Loucy (cell line): ENCODE measurements at regions not wholly inside any gene's neighbourhood (a gene's known extent, or its start where the extent isn't known, plus 50 kb on each side); places are given as distances from the start of the nearest gene placed in this dataset.
"Not testable (repeated sequence)": the region's sequence is repeated elsewhere in the genome, so short reads cannot be mapped to it uniquely, and the experiment has no call there.

Experiments
- H2AFZ ChIP-seq: fragments of 200-600 bp; sonication (generic); 2 replicates; pipeline ENCODE4 v1.6.0; 2016; ENCODE audit warnings: antibody characterized with exemption, mild to moderate bottlenecking, low read length, moderate library complexity
- H3F3A ChIP-seq: fragments of 200-600 bp; 2 replicates; pipeline ENCODE4 v1.6.0; 2016; ENCODE audit warnings: antibody characterized with exemption, low read depth, mild to moderate bottlenecking
- H3K27me3 ChIP-seq: fragments of 200-600 bp; sonication (generic); 2 replicates; pipeline ENCODE4 v1.6.1; 2014; ENCODE audit warnings: low read length, mild to moderate bottlenecking; ENCODE audit not compliant: insufficient read depth, poor library complexity, severe bottlenecking
- H3K36me3 ChIP-seq: fragments of 200-600 bp; sonication (generic); 2 replicates; pipeline ENCODE4 v1.6.1; 2016; ENCODE audit warnings: low read length; ENCODE audit not compliant: insufficient read depth
- H3K4me1 ChIP-seq: fragments of 200-600 bp; sonication (generic); 2 replicates; pipeline ENCODE4 v1.5.1; 2014; ENCODE audit warnings: low read length, mild to moderate bottlenecking; ENCODE audit not compliant: insufficient read depth, poor library complexity, severe bottlenecking
- H3K4me2 ChIP-seq: fragments of 200-600 bp; sonication (generic); 2 replicates; pipeline ENCODE4 v1.6.0; 2014; ENCODE audit warnings: antibody characterized with exemption, low read length, low read depth, mild to moderate bottlenecking; ENCODE audit not compliant: poor library complexity, severe bottlenecking
- H3K4me3 ChIP-seq: fragments of 200-600 bp; sonication (generic); 2 replicates; pipeline ENCODE4 v1.5.1; 2014; ENCODE audit warnings: low read length, mild to moderate bottlenecking, mixed read lengths; ENCODE audit not compliant: poor library complexity, severe bottlenecking
- H3K79me2 ChIP-seq: fragments of 200-600 bp; sonication (generic); 2 replicates; pipeline ENCODE4 v1.6.1; 2014; ENCODE audit warnings: low read length; ENCODE audit not compliant: insufficient read depth
- H3K9ac ChIP-seq: fragments of 200-600 bp; sonication (generic); 2 replicates; pipeline ENCODE4 v1.6.0; 2014; ENCODE audit warnings: mild to moderate bottlenecking, low read depth, low read length, moderate library complexity; ENCODE audit not compliant: poor library complexity, severe bottlenecking
- H3K9me2 ChIP-seq: fragments of 200-600 bp; sonication (generic); replicated peaks from 2 replicates; pipeline ENCODE4 v1.6.1; 2016; ENCODE audit warnings: low read depth, low read length, mixed read lengths
- H3K9me3 ChIP-seq: fragments of 200-600 bp; sonication (generic); 2 replicates; pipeline ENCODE4 v1.6.1; 2014; ENCODE audit warnings: mild to moderate bottlenecking, antibody characterized with exemption, low read length, low read depth; ENCODE audit not compliant: insufficient read depth
- H4K20me1 ChIP-seq: fragments of 200-600 bp; sonication (generic); 2 replicates; pipeline ENCODE4 v1.6.0; 2014; ENCODE audit warnings: antibody characterized with exemption, low read length, mild to moderate bottlenecking; ENCODE audit not compliant: insufficient read depth, poor library complexity, severe bottlenecking
- EZH2phosphoT487 ChIP-seq: fragments of 200-600 bp; IDR thresholded peaks from 2 replicates; pipeline ENCODE4 v1.6.1; 2018; ENCODE audit warnings: antibody characterized with exemption, mild to moderate bottlenecking, moderate library complexity, borderline replicate concordance
- TF ChIP-seq, protein P1 (sequence below): fragments of 200-600 bp; sonication (generic); conservative IDR thresholded peaks from 2 replicates; pipeline ENCODE4 v1.5.1; 2014; ENCODE audit warnings: mild to moderate bottlenecking, antibody characterized with exemption, low read length

DNA sequence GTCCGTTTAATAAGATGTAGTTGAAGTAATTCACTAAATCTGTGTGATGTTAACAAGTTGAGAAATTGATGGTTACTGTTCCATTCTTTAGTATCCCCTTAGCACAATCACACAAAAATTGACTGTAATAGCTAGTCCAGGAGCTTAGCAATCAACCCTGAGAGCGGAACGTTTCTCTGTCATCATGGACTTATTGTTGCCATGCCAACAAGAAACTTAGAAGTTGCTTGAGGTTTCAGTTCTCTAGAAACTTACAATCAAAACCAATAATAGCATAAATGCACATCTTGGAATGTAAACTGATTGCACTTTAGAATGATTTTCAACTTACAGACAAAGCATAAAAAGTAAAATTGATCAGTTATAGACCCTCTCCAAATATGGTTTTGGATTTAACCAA, 125.4 kb upstream of the ANKH start:
- Histone ChIP-seq H3K36me3 (no peaks in the 10 kb centered on the region), H3K27me3 (no peaks in the 10 kb centered on the region), H3K4me3 (no peak overlapping the region), H3K79me2 (no peaks in the 10 kb centered on the region), H3K9me2 (no peaks in the 10 kb centered on the region), H3K9ac (no peak overlapping the region), H3K9me3 (no peaks in the 10 kb centered on the region), H4K20me1 (no peaks in the 10 kb centered on the region), H3K4me1 (peaks cover 18% of the 10 kb centered on the region), H3F3A (no peaks in the 10 kb centered on the region), H3K4me2 (no peak overlapping the region), H2AFZ (no peak overlapping the region)
- TF ChIP-seq, protein P1, sequence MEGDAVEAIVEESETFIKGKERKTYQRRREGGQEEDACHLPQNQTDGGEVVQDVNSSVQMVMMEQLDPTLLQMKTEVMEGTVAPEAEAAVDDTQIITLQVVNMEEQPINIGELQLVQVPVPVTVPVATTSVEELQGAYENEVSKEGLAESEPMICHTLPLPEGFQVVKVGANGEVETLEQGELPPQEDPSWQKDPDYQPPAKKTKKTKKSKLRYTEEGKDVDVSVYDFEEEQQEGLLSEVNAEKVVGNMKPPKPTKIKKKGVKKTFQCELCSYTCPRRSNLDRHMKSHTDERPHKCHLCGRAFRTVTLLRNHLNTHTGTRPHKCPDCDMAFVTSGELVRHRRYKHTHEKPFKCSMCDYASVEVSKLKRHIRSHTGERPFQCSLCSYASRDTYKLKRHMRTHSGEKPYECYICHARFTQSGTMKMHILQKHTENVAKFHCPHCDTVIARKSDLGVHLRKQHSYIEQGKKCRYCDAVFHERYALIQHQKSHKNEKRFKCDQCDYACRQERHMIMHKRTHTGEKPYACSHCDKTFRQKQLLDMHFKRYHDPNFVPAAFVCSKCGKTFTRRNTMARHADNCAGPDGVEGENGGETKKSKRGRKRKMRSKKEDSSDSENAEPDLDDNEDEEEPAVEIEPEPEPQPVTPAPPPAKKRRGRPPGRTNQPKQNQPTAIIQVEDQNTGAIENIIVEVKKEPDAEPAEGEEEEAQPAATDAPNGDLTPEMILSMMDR = no peak

DNA sequence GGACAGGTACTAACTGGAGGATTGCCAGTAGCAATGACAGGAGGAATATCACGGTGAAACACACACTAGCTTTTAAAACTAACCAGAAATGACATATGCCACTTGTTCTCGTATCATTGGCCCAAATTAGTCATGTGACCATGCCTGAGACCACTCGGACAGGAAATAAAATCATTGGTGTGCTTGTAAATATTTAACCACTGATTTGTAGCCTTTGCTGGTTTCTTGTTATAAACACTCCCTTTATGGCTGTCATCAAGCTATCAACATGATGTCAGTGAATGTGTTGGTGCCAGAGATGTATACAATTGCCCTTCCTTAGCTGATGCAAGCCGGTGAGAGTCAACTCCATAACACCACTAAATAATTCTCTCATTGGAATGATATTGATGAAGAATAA, 123.7 kb upstream of the ANKH start:
- Histone ChIP-seq H3K4me1 (peaks cover 12% of the 10 kb centered on the region), H3K4me3 (no peak overlapping the region), H3K79me2 (no peaks in the 10 kb centered on the region), H3K9me3 (no peaks in the 10 kb centered on the region), H3K27me3 (no peaks in the 10 kb centered on the region), H3K9me2 (no peaks in the 10 kb centered on the region), H3K4me2 (no peak overlapping the region), H4K20me1 (no peaks in the 10 kb centered on the region), H3F3A (no peaks in the 10 kb centered on the region), H3K9ac (no peak overlapping the region), H2AFZ (no peak overlapping the region), H3K36me3 (no peaks in the 10 kb centered on the region)
- TF ChIP-seq, protein P1 = no peak
- no peak for TF ChIP-seq EZH2phosphoT487

DNA sequence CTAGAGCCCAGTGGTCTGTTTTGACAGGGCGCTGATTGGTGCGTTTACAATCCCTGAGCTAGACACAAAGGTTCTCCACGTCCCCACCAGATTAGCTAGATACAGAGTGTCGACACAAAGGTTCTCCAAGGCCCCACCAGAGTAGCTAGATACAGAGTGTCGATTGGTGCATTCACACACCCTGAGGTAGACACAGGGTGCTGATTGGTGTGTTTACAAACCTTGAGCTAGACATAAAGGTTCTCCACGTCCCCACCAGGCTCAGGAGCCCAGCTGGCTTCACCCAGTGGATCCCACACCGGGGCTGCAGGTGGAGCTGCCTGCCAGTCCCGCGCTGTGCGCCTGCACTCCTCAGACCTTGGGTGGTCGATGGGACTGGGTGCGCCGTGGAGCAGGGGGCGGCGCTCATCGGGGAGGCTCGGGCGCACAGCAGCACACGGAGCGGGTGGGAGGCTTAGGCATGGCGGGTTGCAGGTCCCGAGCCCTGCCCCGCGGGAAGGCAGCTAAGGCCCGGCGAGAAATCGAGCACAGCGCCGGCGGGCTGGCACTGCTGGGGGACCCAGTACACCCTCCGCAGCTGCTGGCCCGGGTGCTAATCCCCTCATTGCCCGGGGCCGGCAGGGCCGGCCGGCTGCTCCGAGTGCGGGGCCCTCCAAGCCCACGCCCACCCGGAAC, 122.0 kb upstream of the ANKH start:
- Histone ChIP-seq H3K4me3 (peak overlapping the region; percentile 77), H3K9ac (peak overlapping the region; percentile 71), H3K4me2 (peak overlapping the region; percentile 90), H3K4me1 (peaks cover 12% of the 10 kb centered on the region), H2AFZ (peak overlapping the region; percentile 95; the same call in 1 of the 2 replicates)
- not testable (repeated sequence) for H3K9me2 ChIP-seq, H3K9me3 ChIP-seq, H3F3A ChIP-seq, H4K20me1 ChIP-seq, H3K79me2 ChIP-seq, H3K27me3 ChIP-seq, H3K36me3 ChIP-seq

DNA sequence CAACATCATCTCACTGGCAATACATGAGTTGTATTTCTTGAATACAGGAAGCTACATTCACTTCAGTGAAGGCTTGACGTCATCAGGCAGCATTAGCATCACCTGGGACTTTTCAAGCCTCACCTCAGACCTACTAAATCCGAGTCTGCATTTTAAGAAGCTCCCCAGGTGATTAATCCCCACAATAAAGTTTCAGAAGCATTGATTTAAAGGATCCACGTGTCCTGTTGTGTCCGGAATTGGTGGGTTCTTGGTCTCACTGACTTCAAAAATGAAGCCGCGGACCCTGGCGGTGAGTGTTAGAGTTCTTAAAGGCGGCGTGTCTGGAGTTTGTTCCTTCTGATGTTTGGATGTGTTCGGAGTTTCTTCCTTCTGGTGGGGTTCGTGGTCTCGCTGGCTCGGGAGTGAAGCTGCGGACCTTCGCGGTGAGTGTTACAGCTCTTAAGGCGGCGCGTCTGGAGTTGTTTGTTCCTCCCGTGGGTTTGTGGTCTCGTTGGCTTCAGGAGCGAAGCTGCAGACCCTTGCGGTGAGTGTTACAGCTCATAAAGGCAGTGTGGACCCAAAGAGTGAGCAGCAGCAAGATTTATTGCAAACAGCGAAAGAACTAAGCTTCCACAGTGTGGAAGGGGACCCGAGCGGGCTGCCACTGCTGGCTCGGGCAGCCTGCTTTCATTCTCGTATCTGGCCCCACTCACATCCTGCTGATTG, 121.3 kb upstream of the ANKH start:
- Histone ChIP-seq H2AFZ (peak overlapping the region; percentile 95), H3K9ac (peak overlapping the region; percentile 71), H3K4me2 (peak overlapping the region; percentile 90), H3K4me3 (peak overlapping the region; percentile 77), H3K4me1 (peaks cover 12% of the 10 kb centered on the region)
- TF ChIP-seq, protein P1 = peak; percentile 23
- H3K9me2 ChIP-seq, H4K20me1 ChIP-seq, H3K27me3 ChIP-seq, H3F3A ChIP-seq, H3K36me3 ChIP-seq, H3K79me2 ChIP-seq, H3K9me3 ChIP-seq: not testable (repeated sequence)
